ENCODE measurements at regions not wholly inside any gene's neighbourhood (a gene's known extent, or its start where the extent isn't known, plus 50 kb on each side); places are given as distances from the start of the nearest gene placed in this dataset.

DNA sequence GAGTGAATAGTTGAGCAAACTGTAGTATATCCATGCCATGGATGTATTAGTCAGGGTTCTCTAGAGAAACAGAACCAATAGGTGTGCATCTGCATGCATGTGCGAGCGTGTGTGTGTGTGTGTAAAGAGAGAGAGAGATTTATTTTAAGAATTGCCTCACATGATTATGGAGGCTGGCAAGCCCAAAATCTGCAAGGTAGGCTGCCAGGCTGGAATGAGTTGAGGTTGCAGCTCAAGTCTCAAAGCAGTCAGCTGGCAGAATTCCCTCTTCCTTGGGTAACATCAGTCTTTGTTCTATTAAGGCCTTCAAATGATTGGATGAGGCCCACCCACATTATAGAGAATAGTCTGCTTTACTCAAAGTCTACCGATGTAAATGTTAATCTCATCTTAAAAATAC lies 187.8 kb downstream of the ANAPC1 start:
- WGBS (ENCODE audit: low lambda C conversion rate, missing lambda C conversion rate): 95% methylated on average over 3 of the region's 3 CpGs

DNA sequence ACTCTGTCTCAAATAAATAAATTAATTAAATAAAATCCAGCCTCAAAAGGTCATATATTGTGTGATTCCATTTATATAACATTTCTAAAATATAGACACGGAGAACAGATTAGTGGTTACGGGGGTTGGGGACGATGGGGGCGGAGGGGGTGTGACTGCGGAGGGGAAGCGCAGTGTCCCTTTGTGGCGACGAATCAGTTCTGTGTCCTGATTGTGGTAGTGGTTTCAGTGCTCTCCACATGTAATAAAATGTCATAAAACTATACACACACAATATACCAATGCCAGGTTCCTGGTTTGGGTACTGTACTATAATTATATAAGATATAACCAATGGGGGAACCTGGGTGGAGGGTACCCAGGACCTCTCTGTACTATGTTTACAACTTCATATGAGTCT lies 186.4 kb downstream of the ANAPC1 start:
- Histone ChIP-seq H3K4me1 (ENCODE audit: insufficient read depth) (no peaks in the 10 kb centered on the region), H3K36me3 (replicated peaks; ENCODE audit: insufficient read depth, low read depth) (no peaks in the 10 kb centered on the region), H2AFZ (no peak overlapping the region), H3K9me2 (replicated peaks; ENCODE audit: insufficient read depth) (no peaks in the 10 kb centered on the region), H3K27me3 (no peaks in the 10 kb centered on the region), H3K27ac (no peak overlapping the region), H4K20me1 (ENCODE audit: insufficient read depth, poor library complexity, severe bottlenecking) (no peaks in the 10 kb centered on the region), H3K4me3 (no peak overlapping the region), H3K79me2 (no peaks in the 10 kb centered on the region), H3K9me3 (ENCODE audit: low read depth) (no peaks in the 10 kb centered on the region), H3K4me2 (no peak overlapping the region)
- WGBS (ENCODE audit: low lambda C conversion rate, missing lambda C conversion rate): 96% methylated on average over 8 of the region's 8 CpGs
- no peak for DNase-seq (ENCODE audit: low spot score)
- TF ChIP-seq EZH2phosphoT487 (IDR thresholded peaks at IDR 0.05; ENCODE audit: low read depth, severe bottlenecking, unreplicated experiment) (no peak), EZH2 (IDR thresholded peaks at IDR 0.05; ENCODE audit: borderline replicate concordance) (no peak)
- TF ChIP-seq, protein P1, sequence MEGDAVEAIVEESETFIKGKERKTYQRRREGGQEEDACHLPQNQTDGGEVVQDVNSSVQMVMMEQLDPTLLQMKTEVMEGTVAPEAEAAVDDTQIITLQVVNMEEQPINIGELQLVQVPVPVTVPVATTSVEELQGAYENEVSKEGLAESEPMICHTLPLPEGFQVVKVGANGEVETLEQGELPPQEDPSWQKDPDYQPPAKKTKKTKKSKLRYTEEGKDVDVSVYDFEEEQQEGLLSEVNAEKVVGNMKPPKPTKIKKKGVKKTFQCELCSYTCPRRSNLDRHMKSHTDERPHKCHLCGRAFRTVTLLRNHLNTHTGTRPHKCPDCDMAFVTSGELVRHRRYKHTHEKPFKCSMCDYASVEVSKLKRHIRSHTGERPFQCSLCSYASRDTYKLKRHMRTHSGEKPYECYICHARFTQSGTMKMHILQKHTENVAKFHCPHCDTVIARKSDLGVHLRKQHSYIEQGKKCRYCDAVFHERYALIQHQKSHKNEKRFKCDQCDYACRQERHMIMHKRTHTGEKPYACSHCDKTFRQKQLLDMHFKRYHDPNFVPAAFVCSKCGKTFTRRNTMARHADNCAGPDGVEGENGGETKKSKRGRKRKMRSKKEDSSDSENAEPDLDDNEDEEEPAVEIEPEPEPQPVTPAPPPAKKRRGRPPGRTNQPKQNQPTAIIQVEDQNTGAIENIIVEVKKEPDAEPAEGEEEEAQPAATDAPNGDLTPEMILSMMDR (IDR thresholded peaks at IDR 0.05; ENCODE audit: poor library complexity): no peak

More for the DNA sequence above, 187.8 kb downstream of the ANAPC1 start:
- no peaks in the 10 kb centered on the region for H3K27me3 ChIP-seq
- TF ChIP-seq, protein P1 (IDR thresholded peaks at IDR 0.05; ENCODE audit: poor library complexity): no peak
- TF ChIP-seq EZH2 (IDR thresholded peaks at IDR 0.05; ENCODE audit: borderline replicate concordance) (no peak), EZH2phosphoT487 (IDR thresholded peaks at IDR 0.05; ENCODE audit: low read depth, severe bottlenecking, unreplicated experiment) (no peak)
- H3K4me2 ChIP-seq: no peak overlapping the region
- no peaks in the 10 kb centered on the region for H3K36me3 ChIP-seq (replicated peaks; ENCODE audit: insufficient read depth, low read depth)
- H3K4me3 ChIP-seq: no peak overlapping the region
- no peak overlapping the region for H2AFZ ChIP-seq
- no peaks in the 10 kb centered on the region for H3K79me2 ChIP-seq
- no peaks in the 10 kb centered on the region for H3K9me2 ChIP-seq (replicated peaks; ENCODE audit: insufficient read depth)
- H3K27ac ChIP-seq: no peak overlapping the region
- DNase-seq (ENCODE audit: low spot score): no peak
- no peaks in the 10 kb centered on the region for H3K4me1 ChIP-seq (ENCODE audit: insufficient read depth)
- no peaks in the 10 kb centered on the region for H3K9me3 ChIP-seq (ENCODE audit: low read depth)
- no peaks in the 10 kb centered on the region for H4K20me1 ChIP-seq (ENCODE audit: insufficient read depth, poor library complexity, severe bottlenecking)

- Histone ChIP-seq H3K36me3 (replicated peaks; ENCODE audit: insufficient read depth, low read depth) (no peaks in the 10 kb centered on the region), H3K4me1 (ENCODE audit: insufficient read depth) (no peaks in the 10 kb centered on the region), H3K4me3 (no peak overlapping the region), H3K27me3 (no peaks in the 10 kb centered on the region), H2AFZ (no peak overlapping the region), H3K79me2 (no peaks in the 10 kb centered on the region), H4K20me1 (ENCODE audit: insufficient read depth, poor library complexity, severe bottlenecking) (no peaks in the 10 kb centered on the region), H3K9me2 (replicated peaks; ENCODE audit: insufficient read depth) (no peaks in the 10 kb centered on the region), H3K27ac (no peak overlapping the region), H3K4me2 (no peak overlapping the region), H3K9me3 (ENCODE audit: low read depth) (no peaks in the 10 kb centered on the region)
- WGBS (ENCODE audit: low lambda C conversion rate, missing lambda C conversion rate): 93% methylated on average over 4 of the region's 4 CpGs
- TF ChIP-seq, protein P1 (IDR thresholded peaks at IDR 0.05; ENCODE audit: poor library complexity): no peak
- TF ChIP-seq EZH2phosphoT487 (IDR thresholded peaks at IDR 0.05; ENCODE audit: low read depth, severe bottlenecking, unreplicated experiment): no peak
- no peak for TF ChIP-seq EZH2 (IDR thresholded peaks at IDR 0.05; ENCODE audit: borderline replicate concordance)
- DNase-seq (ENCODE audit: low spot score): no peak
Observed at GRCh38 chr2:111698089-111698488, 185.9 kb downstream of the ANAPC1 start.
